NCI-H1092 treated with DMSO at 0.1 percent for 48 hours (cell line): ENCODE measurements at regions not wholly inside any gene's neighbourhood (a gene's known extent, or its start where the extent isn't known, plus 50 kb on each side); places are given as distances from the start of the nearest gene placed in this dataset.

ENCODE experiments used
- DNase-seq: peaks from one replicate; lab custom pipeline; 2025; lab: John Stamatoyannopoulos, UW

DNA sequence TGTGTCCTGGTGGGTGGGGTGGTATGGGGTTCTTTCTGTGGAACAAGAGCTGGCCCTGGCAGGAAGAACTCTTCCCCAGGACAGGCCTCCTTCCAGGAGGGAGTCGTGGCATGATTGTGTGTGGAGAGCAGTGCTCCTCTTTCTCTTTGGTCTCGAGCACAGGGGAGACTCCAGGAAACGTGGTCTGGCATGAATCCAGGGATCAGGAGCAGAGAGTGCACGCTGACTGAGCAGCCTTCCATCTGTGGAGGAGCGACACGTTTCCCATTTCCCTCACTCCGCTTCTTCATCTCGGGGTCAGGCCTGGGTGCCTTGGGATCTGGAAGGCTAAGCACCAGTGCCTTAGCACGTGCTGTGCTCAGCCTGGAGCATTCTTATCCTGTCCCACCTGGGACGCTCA lies 132.0 kb upstream of the HDAC4 start:
- DNase-seq: peak; percentile 28

DNA sequence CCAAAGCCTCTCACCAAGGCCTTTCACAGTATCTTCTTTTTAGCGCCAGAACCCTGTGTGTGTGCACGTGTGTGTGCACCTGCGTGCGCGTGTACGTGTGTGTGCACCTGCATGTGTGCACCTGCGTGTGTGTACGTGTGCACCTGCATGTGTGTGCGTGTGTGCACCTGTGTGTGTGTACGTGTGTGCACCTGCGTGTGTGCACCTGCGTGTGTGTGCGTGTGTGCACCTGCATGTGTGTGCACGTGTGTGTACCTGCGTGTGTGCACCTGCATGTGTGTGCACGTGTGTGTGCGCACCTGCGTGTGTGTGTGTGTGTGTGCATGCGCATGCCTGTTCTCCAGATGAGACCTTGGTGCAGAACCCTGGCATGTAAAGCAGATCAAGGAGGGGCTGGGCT lies 131.4 kb upstream of the HDAC4 start:
- DNase-seq: no peak

DNA sequence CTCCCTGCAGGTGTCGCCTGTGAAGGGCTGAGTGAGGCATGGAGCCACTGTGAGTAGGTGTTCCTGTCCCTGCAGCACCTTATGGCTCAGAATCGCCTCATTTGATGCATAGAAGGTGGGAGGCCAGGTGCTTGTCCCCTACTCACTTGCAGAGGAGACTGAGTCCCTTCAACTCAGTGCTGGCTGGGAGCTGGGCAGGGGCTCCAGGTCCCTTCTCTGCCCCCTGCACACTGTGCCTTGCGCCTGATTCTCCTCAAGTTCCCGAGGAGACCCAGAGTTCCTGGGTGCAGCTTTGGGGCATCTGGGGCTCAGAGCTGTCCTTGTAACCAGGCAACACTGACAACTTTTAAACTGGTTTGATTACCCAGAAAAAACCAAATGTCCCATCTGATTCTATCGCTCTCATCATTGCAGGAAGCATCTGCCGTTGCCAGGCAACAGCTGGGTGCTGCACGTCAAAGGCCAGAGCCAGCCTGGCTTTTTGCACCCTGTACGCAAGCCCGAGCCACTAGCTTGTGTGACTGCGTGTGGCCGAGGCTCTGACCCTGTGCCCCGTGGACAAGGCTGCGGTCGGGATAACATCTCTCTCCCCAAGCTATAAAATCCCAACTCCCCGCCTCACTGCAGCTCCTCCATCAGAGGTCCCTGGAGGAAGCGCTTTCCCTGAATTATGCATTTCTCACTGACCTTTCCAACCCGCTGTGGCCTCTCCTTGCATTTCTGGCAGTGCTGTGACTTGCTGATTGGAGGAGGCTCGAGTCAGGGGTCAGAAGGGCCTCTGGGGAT lies 130.8 kb upstream of the HDAC4 start:
- DNase-seq: no peak

DNA sequence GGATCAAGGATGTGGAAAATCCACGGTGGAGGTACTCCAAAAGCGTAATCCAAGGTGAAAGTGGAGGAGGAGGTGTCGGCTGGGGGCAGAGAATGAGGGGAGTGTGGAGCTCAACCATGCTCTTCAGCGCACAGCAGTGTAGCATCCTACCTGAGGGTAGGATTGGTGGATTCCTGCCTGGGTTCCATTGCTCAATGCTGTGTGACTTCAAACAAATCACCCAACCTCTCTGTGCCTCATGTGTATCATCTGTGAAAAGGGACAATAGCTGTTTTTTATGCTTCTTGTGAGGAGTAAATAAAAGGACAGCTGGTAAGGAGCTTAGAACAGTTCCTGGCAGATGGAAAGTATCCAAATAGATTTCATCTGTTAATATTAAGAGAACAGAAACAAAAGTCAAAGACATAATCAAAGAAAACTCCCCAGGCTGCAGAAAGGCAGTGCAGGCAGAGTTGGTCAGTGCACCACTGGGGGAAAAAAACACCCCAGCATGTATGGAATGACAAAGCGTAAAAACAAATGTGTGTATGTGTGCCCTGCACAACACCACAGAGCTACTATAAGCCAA lies 130.0 kb upstream of the HDAC4 start:
- no peak for DNase-seq

DNA sequence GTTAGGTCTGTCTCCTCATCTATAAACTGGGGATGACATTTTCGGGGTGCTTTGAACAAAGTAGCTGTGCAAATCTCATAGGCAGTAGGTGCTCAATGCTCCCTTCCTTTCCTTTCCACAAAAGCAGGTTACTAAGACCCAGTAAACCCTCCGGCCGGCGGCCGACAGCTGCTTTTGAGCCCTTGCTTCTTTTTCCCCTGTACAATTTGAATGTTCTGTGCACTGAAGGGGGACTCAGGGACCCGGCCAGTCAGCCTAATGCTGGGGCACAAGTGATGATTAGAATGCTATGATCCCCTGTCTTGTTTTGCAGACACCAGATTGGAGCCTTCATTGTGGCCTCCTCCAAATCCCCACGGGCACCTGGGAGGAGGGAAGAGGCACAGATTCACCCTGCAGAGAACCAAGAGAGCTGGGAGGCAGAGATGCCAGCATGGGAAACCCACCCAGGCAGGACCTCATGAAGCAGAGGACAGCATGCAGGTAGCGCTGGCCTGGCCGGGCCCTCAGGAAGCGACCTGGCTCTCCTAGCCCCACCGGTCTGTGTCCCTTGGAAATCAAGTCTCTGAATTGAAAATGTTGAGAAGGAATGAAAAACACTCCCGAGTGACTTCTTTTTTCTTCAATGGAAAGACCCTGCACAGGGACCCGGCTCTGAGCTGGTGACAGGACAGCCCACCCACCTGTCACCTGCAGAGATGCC lies 128.6 kb upstream of the HDAC4 start:
- DNase-seq: no peak

DNA sequence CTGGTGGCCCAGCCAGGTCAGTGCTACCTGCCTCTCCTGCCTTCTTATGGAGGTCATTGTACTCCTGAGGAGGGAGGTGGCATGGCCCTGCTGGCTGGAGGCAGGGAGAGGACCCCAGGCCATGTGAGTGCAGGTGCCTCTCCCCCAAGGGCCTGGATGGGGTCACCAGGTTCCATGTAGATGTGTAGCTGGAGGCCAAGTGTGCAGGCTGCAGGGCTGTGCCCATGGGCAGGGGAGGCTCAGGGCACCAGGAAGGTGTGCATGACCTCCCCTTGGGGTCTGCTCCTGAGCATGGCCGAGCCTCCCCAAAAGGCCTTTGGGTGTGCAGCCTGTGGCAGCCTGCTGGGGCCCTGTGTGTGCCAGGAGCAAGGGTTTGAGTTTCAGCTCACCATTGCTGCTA lies 128.1 kb upstream of the HDAC4 start:
- no peak for DNase-seq

- no peak for DNase-seq
These were observed 127.3 kb upstream of the HDAC4 start for GRCh38 chr2:239528146-239528545.

DNA sequence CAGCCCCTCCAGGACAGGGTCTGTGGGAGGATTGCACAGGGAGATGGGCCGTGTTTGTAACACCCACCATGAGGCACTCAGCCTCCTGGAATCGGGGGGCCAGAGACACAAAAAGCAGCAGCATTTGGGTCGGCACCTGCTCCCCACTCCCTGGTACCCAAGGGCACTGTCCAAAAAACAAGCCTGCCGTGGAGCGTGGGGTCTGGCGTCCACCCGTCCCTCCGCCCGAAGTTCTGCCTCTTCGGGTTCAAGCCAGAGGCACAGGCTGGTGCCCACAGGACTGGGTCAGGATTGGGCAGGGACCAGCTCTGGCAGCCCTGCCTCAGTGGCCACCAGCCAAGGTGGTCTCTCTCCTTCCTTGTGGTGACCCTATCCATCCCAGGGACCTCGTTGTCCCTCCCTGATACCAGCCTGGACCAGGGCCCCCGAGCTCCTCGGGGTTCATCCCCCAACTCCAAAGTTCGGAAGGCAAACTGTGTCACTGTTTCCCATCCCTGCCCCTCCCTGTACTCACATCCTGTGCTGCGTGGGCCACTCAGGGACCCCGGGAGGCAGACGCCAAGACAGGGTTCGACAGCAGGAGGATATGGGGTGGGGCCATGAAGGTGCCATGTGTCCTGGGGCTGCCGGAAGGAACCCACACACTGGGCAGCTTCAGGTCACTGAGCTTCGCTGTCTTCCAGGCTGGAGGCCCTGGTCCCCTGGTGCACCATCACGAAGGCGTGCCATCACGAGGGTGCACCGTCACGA lies 126.0 kb upstream of the HDAC4 start:
- no peak for DNase-seq

- no peak for DNase-seq
These were observed 125.2 kb upstream of the HDAC4 start for GRCh38 chr2:239526038-239526437.

- no peak for DNase-seq
These were observed 123.1 kb upstream of the HDAC4 start for GRCh38 chr2:239523954-239524330.

- no peak for DNase-seq
These were observed 122.5 kb upstream of the HDAC4 start for GRCh38 chr2:239523147-239523953.

GRCh38 chr2:239522740-239523119 lies 121.9 kb upstream of the HDAC4 start:
- DNase-seq: no peak

GRCh38 chr2:239522002-239522739 lies 121.4 kb upstream of the HDAC4 start:
- no peak for DNase-seq

- no peak for DNase-seq
These were observed 120.6 kb upstream of the HDAC4 start for GRCh38 chr2:239521518-239521815.

GRCh38 chr2:239520811-239521517 lies 120.1 kb upstream of the HDAC4 start:
- no peak for DNase-seq

GRCh38 chr2:239519921-239520585 lies 119.2 kb upstream of the HDAC4 start:
- no peak for DNase-seq

DNA sequence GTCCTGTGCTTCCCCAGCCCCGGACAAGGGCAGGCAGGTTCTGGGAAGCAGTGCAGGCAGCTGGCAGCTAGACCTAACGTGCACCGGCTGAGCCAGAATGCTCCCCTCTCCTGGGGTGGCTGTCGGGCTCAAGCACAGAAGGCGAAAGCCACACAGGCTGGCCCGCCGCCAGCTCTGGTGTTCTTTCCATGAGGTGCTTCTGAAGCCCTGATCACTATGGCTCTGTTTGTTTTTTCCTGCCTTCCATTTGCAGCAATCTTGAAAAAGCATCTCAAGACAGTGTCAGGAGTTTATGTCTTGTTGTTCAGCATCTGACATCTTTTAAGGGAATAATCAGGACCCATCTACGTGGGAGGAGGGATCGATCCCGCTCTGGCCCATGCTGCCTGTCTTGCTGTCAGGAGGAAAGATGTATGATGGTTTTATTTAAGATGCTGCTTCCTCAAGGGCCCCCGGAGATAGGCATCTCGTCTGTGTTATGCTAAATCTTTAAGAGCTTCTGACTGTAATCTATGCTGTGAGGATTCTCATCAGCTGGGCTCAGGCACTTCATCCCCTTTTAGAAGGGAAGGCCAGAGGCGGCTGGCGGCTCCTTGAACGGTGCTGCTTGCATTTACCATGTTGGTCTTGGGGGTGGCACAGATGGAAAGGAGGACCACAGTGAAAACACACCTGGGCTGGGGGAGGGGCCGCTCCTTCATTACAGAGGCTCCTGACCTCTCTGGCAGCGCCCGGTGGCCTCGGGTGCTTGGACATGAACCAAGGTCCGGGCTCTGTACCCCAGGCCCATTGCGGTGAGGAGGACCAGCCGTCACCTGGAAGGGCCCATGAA lies 118.5 kb upstream of the HDAC4 start:
- DNase-seq: peak; percentile 18

- no peak for DNase-seq
These were observed 117.7 kb upstream of the HDAC4 start for GRCh38 chr2:239518286-239519088.
